ENCODE measurements at regions not wholly inside any gene's neighbourhood (a gene's known extent, or its start where the extent isn't known, plus 50 kb on each side); places are given as distances from the start of the nearest gene placed in this dataset.

DNA sequence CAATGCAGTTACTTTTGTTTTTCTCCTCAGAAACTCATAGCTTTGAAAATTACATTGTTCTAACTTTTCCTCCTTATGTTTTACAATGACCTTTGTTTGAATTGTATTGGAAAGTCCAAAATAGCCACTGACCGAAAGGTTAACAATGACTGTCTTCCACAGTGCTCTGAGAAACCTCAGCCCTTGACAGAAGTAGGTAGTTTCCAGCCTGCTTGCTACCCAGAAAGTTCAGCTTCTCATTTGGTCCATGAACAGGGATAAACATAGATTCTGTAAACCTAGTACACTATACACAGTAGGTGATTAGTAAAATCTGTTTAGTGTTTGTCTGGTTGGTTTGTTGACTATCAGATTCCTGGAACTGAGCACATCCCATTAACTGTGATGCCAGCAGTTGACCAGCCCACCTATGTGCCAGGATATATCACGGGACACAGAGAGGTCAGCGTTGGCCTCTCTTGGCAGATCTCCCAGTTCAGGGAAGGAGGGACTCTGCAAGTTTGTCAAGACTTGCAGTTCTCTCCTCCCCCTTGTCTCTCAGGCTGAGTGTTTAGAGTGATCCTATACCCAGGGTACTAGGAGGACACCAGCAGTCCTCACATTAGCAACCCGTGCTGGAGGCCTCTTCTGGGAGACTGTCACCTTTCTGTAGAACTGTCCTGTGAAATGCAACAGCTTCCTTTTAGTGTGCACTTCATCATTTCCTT, 297.6 kb downstream of the ARHGAP12 start:
- ATAC-seq, result no peak
- Histone ChIP-seq H3K4me3 (no peak overlapping the region), H3K36me3 (ENCODE audit: low read depth) (no peaks in the 10 kb centered on the region)

DNA sequence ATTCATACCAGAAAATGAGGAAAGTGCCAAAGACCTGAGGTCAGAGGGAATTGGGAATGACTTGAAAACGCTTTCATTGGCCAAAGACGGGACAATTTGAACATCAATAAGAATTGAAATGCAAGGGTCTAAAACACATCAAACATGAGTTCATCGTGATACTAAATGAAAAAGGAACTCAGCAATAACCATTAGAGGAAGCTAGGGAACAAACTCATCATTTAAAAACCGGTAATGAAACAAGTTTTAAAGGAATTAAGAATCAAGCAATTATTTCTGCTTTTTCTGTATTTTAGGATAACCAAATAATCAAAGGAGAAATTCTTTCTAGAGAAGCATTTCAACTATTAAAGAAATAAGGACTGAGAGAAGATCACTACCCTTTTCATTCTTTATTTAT, 303.1 kb downstream of the ARHGAP12 start:
- no peak overlapping the region for H3K4me3 ChIP-seq
- DNase-seq, result no peak
- TF ChIP-seq, protein P1, sequence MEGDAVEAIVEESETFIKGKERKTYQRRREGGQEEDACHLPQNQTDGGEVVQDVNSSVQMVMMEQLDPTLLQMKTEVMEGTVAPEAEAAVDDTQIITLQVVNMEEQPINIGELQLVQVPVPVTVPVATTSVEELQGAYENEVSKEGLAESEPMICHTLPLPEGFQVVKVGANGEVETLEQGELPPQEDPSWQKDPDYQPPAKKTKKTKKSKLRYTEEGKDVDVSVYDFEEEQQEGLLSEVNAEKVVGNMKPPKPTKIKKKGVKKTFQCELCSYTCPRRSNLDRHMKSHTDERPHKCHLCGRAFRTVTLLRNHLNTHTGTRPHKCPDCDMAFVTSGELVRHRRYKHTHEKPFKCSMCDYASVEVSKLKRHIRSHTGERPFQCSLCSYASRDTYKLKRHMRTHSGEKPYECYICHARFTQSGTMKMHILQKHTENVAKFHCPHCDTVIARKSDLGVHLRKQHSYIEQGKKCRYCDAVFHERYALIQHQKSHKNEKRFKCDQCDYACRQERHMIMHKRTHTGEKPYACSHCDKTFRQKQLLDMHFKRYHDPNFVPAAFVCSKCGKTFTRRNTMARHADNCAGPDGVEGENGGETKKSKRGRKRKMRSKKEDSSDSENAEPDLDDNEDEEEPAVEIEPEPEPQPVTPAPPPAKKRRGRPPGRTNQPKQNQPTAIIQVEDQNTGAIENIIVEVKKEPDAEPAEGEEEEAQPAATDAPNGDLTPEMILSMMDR (IDR thresholded peaks at IDR 0.05), result no peak
- H3K9me3 ChIP-seq, result peaks cover 6% of the 10 kb centered on the region
- no peaks in the 10 kb centered on the region for H3K4me1 ChIP-seq (ENCODE audit: low read depth)
- intact Hi-C loops (cut with DNase I, micrococcal nuclease), result no loop called here
- ATAC-seq, result no peak
- no peaks in the 10 kb centered on the region for H3K36me3 ChIP-seq (ENCODE audit: low read depth)

More for the DNA sequence above, 297.6 kb downstream of the ARHGAP12 start:
- H3K4me1 ChIP-seq (ENCODE audit: low read depth), result no peaks in the 10 kb centered on the region
- intact Hi-C loops (cut with DNase I, micrococcal nuclease), result no loop called here
- peaks cover 6% of the 10 kb centered on the region for H3K9me3 ChIP-seq
- no peak for DNase-seq
- TF ChIP-seq, protein P1 (IDR thresholded peaks at IDR 0.05), result no peak

DNA sequence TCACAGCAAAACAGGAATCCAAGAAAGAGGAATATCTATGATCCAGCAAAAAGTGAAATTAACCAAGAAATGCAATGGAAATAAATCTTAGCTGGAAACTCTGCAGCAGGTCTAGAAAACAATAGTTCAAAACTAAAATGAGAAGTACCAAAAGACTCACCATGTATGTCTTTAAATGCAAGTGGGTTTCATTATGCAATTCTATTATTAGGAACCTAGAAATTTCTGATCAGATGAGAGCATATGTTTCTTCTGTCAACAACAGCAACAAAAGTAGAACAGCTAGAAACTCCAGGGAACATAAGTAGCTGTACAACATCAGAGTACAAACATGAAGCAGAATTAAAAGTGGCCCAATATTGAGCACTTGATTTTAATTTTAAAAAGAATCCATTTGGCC, 304.0 kb downstream of the ARHGAP12 start:
- no peaks in the 10 kb centered on the region for H3K36me3 ChIP-seq (ENCODE audit: low read depth)
- ATAC-seq, result no peak

DNA sequence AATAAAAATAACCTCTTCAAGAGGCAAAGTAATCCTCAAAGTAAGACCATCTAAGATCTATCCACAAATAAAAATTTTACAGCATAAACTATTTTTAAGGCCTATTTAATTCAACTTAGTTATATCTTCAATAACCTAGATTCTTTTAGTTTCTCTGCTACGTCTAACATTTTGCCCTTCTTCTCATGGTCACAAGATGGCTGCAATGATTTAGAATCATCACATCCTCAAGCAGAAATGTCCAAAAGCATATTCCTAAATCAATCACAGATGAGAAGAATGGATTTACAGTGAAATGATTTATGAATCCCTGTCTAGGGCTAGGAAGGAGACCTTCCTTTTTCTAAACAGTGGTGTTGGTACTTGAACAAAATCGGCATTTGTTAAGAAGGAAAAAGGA, 304.7 kb downstream of the ARHGAP12 start:
- no peaks in the 10 kb centered on the region for H3K4me1 ChIP-seq (ENCODE audit: low read depth)
- DNase-seq (no peak), ATAC-seq (no peak)
- intact Hi-C loops (cut with DNase I, micrococcal nuclease), result no loop called here
- TF ChIP-seq, protein P1 (IDR thresholded peaks at IDR 0.05), result no peak
- H3K4me3 ChIP-seq, result no peak overlapping the region
- peaks cover 6% of the 10 kb centered on the region for H3K9me3 ChIP-seq
- no peaks in the 10 kb centered on the region for H3K36me3 ChIP-seq (ENCODE audit: low read depth)

More for the DNA sequence above, 304.0 kb downstream of the ARHGAP12 start:
- TF ChIP-seq, protein P1 (IDR thresholded peaks at IDR 0.05), result no peak
- H3K9me3 ChIP-seq, result peaks cover 6% of the 10 kb centered on the region
- H3K4me3 ChIP-seq, result no peak overlapping the region
- intact Hi-C loops (cut with DNase I, micrococcal nuclease), result no loop called here
- no peaks in the 10 kb centered on the region for H3K4me1 ChIP-seq (ENCODE audit: low read depth)
- DNase-seq, result no peak

DNA sequence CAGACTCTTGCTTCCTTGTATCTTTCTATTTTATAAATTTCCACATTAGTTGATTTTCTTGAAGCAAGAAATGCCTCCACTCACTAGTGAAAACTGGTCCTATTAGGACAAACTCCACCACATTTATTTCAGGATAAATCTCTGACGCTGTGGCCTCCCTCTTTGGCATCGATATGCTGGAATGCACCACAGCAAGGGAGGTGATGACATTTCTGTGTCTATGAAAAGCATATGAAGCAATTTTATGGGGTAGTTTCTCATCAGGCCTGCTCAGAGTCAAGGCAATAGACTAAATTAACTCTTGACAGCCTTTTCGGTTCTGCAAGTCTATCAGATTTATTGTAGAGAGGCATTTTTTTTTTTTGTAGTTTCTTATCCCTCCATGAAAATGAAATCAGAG, 304.4 kb downstream of the ZEB1 start:
- ATAC-seq (no peak), DNase-seq (no peak)
- H3K9me3 ChIP-seq, result peaks cover 6% of the 10 kb centered on the region
- H3K36me3 ChIP-seq (ENCODE audit: low read depth), result no peaks in the 10 kb centered on the region
- TF ChIP-seq, protein P1 (IDR thresholded peaks at IDR 0.05), result no peak
- H3K4me3 ChIP-seq, result no peak overlapping the region
- no peaks in the 10 kb centered on the region for H3K4me1 ChIP-seq (ENCODE audit: low read depth)
- intact Hi-C loops (cut with DNase I, micrococcal nuclease), result no loop called here

Measured in mucosa of descending colon (tissue), 3 donors.